ENCODE measurements at regions not wholly inside any gene's neighbourhood (a gene's known extent, or its start where the extent isn't known, plus 50 kb on each side); places are given as distances from the start of the nearest gene placed in this dataset.

- H2AFZ ChIP-seq (ENCODE audit: low read depth, low read length), result peak overlapping the region; percentile 4
- peak overlapping the region; percentile 98 for H3K4me3 ChIP-seq (ENCODE audit: low read length)
- H3K27me3 ChIP-seq (ENCODE audit: insufficient read depth, low read length), result no peaks in the 10 kb centered on the region
- peaks cover 28% of the 10 kb centered on the region for H3K4me1 ChIP-seq (ENCODE audit: insufficient read depth, low read length)
- no peaks in the 10 kb centered on the region for H3K9me3 ChIP-seq (ENCODE audit: low read length)
- H3K36me3 ChIP-seq (ENCODE audit: insufficient read depth, low read length), result no peaks in the 10 kb centered on the region
These were observed 109.0 kb downstream of the HFE start for GRCh38 chr6:26195924-26196845.

- Histone ChIP-seq H3K4me1 (ENCODE audit: insufficient read depth, low read length) (peaks cover 28% of the 10 kb centered on the region), H3K4me3 (ENCODE audit: low read length) (peak overlapping the region; percentile 98), H3K36me3 (ENCODE audit: insufficient read depth, low read length) (no peaks in the 10 kb centered on the region), H2AFZ (ENCODE audit: low read depth, low read length) (no peak overlapping the region), H3K27me3 (ENCODE audit: insufficient read depth, low read length) (no peaks in the 10 kb centered on the region), H3K9me3 (ENCODE audit: low read length) (no peaks in the 10 kb centered on the region)
These were observed 109.8 kb downstream of the HFE start for GRCh38 chr6:26196846-26197635.

GRCh38 chr6:26197636-26197932 lies 110.4 kb downstream of the HFE start:
- Histone ChIP-seq H3K9me3 (ENCODE audit: low read length) (no peaks in the 10 kb centered on the region), H3K4me3 (ENCODE audit: low read length) (peak overlapping the region; percentile 98), H3K27me3 (ENCODE audit: insufficient read depth, low read length) (no peaks in the 10 kb centered on the region), H3K36me3 (ENCODE audit: insufficient read depth, low read length) (no peaks in the 10 kb centered on the region), H3K4me1 (ENCODE audit: insufficient read depth, low read length) (peaks cover 28% of the 10 kb centered on the region), H2AFZ (ENCODE audit: low read depth, low read length) (no peak overlapping the region)

GRCh38 chr6:26197933-26198721 lies 110.9 kb downstream of the HFE start:
- Histone ChIP-seq H3K27me3 (ENCODE audit: insufficient read depth, low read length) (no peaks in the 10 kb centered on the region), H3K36me3 (ENCODE audit: insufficient read depth, low read length) (no peaks in the 10 kb centered on the region), H3K4me1 (ENCODE audit: insufficient read depth, low read length) (peaks cover 30% of the 10 kb centered on the region), H2AFZ (ENCODE audit: low read depth, low read length) (no peak overlapping the region), H3K4me3 (ENCODE audit: low read length) (peak overlapping the region; percentile 98), H3K9me3 (ENCODE audit: low read length) (no peaks in the 10 kb centered on the region)

GRCh38 chr6:26198722-26199056 lies 111.5 kb downstream of the HFE start:
- Histone ChIP-seq H3K4me3 (ENCODE audit: low read length) (peak overlapping the region; percentile 98), H3K27me3 (ENCODE audit: insufficient read depth, low read length) (no peaks in the 10 kb centered on the region), H3K9me3 (ENCODE audit: low read length) (no peaks in the 10 kb centered on the region), H3K4me1 (ENCODE audit: insufficient read depth, low read length) (peaks cover 32% of the 10 kb centered on the region), H3K36me3 (ENCODE audit: insufficient read depth, low read length) (no peaks in the 10 kb centered on the region), H2AFZ (ENCODE audit: low read depth, low read length) (no peak overlapping the region)

GRCh38 chr6:26199057-26199772 lies 112.0 kb downstream of the HFE start:
- Histone ChIP-seq H3K36me3 (ENCODE audit: insufficient read depth, low read length) (no peaks in the 10 kb centered on the region), H3K4me3 (ENCODE audit: low read length) (peak overlapping the region; percentile 98), H3K4me1 (ENCODE audit: insufficient read depth, low read length) (peaks cover 29% of the 10 kb centered on the region), H2AFZ (ENCODE audit: low read depth, low read length) (peak overlapping the region; percentile 27), H3K9me3 (ENCODE audit: low read length) (no peaks in the 10 kb centered on the region), H3K27me3 (ENCODE audit: insufficient read depth, low read length) (no peaks in the 10 kb centered on the region)

GRCh38 chr6:26199773-26200764 lies 112.8 kb downstream of the HFE start:
- no peaks in the 10 kb centered on the region for H3K9me3 ChIP-seq (ENCODE audit: low read length)
- H3K4me1 ChIP-seq (ENCODE audit: insufficient read depth, low read length), result peaks cover 21% of the 10 kb centered on the region
- H3K27me3 ChIP-seq (ENCODE audit: insufficient read depth, low read length), result no peaks in the 10 kb centered on the region
- peak overlapping the region; percentile 27 for H2AFZ ChIP-seq (ENCODE audit: low read depth, low read length)
- H3K4me3 ChIP-seq (ENCODE audit: low read length), result peak overlapping the region; percentile 98
- H3K36me3 ChIP-seq (ENCODE audit: insufficient read depth, low read length), result no peaks in the 10 kb centered on the region

- H2AFZ ChIP-seq (ENCODE audit: low read depth, low read length), result no peak overlapping the region
- H3K4me3 ChIP-seq (ENCODE audit: low read length), result no peak overlapping the region
These were observed 113.9 kb downstream of the HFE start for GRCh38 chr6:26200918-26201721.

GRCh38 chr6:26202201-26202611 lies 115.0 kb downstream of the HFE start:
- peaks cover 26% of the 10 kb centered on the region for H3K4me1 ChIP-seq (ENCODE audit: insufficient read depth, low read length)
- H3K9me3 ChIP-seq (ENCODE audit: low read length), result no peaks in the 10 kb centered on the region
- H3K36me3 ChIP-seq (ENCODE audit: insufficient read depth, low read length), result no peaks in the 10 kb centered on the region
- H3K4me3 ChIP-seq (ENCODE audit: low read length), result no peak overlapping the region
- no peaks in the 10 kb centered on the region for H3K27me3 ChIP-seq (ENCODE audit: insufficient read depth, low read length)
- no peak overlapping the region for H2AFZ ChIP-seq (ENCODE audit: low read depth, low read length)

More at GRCh38 chr6:26200918-26201721, 113.9 kb downstream of the HFE start:
- Histone ChIP-seq H3K36me3 (ENCODE audit: insufficient read depth, low read length) (no peaks in the 10 kb centered on the region), H3K9me3 (ENCODE audit: low read length) (no peaks in the 10 kb centered on the region), H3K4me1 (ENCODE audit: insufficient read depth, low read length) (peaks cover 19% of the 10 kb centered on the region), H3K27me3 (ENCODE audit: insufficient read depth, low read length) (no peaks in the 10 kb centered on the region)

- no peaks in the 10 kb centered on the region for H3K36me3 ChIP-seq (ENCODE audit: insufficient read depth, low read length)
- peaks cover 32% of the 10 kb centered on the region for H3K4me1 ChIP-seq (ENCODE audit: insufficient read depth, low read length)
- no peaks in the 10 kb centered on the region for H3K27me3 ChIP-seq (ENCODE audit: insufficient read depth, low read length)
- H3K9me3 ChIP-seq (ENCODE audit: low read length), result no peaks in the 10 kb centered on the region
- H3K4me3 ChIP-seq (ENCODE audit: low read length), result no peak overlapping the region
- no peak overlapping the region for H2AFZ ChIP-seq (ENCODE audit: low read depth, low read length)
These were observed 115.8 kb downstream of the HFE start for GRCh38 chr6:26202811-26203583.

Measured in neuron (in vitro differentiated cells).